Lower lobe of right lung (tissue), 2 donors: ENCODE measurements at regions not wholly inside any gene's neighbourhood (a gene's known extent, or its start where the extent isn't known, plus 50 kb on each side); places are given as distances from the start of the nearest gene placed in this dataset.
A peak's percentile ranks its signal among the peaks of the same experiment; 100 is the strongest.
"Not testable (repeated sequence)": the region's sequence is repeated elsewhere in the genome, so short reads cannot be mapped to it uniquely, and the experiment has no call there.

Experiments
- ATAC-seq, 2 donors: fragments of 200-7000 bp; cut with Tn5 transposase; one replicate each; pipeline ENCODE4 v1.9.1; 2020 to 2022; ENCODE audit warnings: mild to moderate bottlenecking in 2 of 2, moderate library complexity in 2 of 2
- DNase-seq: peaks from one replicate; pipeline ENCODE4 v3.0.0-alpha.2; 2020
- H3K27ac ChIP-seq: fragments of 200-600 bp; one replicate; pipeline ENCODE4 v1.8.0; 2022
- H3K27me3 ChIP-seq: fragments of 200-600 bp; one replicate; pipeline ENCODE4 v1.8.0; 2022; ENCODE audit warnings: low read depth
- H3K36me3 ChIP-seq: fragments of 200-600 bp; one replicate; pipeline ENCODE4 v1.8.0; 2022; ENCODE audit warnings: mild to moderate bottlenecking
- H3K4me1 ChIP-seq: fragments of 200-600 bp; one replicate; pipeline ENCODE4 v1.8.0; 2022
- H3K4me3 ChIP-seq: fragments of 200-600 bp; one replicate; pipeline ENCODE4 v1.8.0; 2022; ENCODE audit warnings: mild to moderate bottlenecking
- H3K9me3 ChIP-seq: fragments of 200-600 bp; one replicate; pipeline ENCODE4 v1.8.0; 2022
- intact Hi-C: fragments of 100-400 bp; cut with DNase I; formaldehyde crosslinking; loops from one replicate; pipeline ENCODE4 v1.11.0; 2022
- TF ChIP-seq, protein P1 (sequence below): fragments of 200-600 bp; IDR thresholded peaks from one replicate; pipeline ENCODE4 v1.8.0; 2022; ENCODE audit warnings: antibody characterized with exemption, mild to moderate bottlenecking
- donor health status: DM: no; HTN: yes; CAD: no; lungs with severe emphysema.

DNA sequence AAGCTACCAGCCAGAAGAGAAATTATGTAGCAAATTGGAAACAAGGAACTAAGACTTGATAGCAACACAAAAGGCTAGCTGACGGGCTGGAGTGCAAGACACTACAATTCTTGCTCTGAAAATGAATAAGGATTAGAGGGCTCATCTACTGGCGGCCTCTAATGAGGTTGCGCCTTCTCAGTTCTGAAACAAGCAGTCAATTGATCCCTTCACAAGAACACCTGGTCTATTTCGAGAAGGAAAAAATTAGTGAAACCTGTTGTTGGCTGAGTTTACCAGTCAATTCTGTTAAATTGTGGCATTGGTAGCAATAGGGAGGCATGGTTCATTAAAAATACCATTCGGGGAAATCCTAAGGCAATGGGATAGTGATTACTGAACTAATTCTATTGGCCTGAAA, 74.8 kb upstream of the JARID2 start:
- H3K27me3 ChIP-seq: no peaks in the 10 kb centered on the region
- DNase-seq: no peak
- H3K27ac ChIP-seq: no peak overlapping the region
- no peak overlapping the region for H3K4me3 ChIP-seq
- H3K9me3 ChIP-seq: no peaks in the 10 kb centered on the region
- TF ChIP-seq, protein P1, sequence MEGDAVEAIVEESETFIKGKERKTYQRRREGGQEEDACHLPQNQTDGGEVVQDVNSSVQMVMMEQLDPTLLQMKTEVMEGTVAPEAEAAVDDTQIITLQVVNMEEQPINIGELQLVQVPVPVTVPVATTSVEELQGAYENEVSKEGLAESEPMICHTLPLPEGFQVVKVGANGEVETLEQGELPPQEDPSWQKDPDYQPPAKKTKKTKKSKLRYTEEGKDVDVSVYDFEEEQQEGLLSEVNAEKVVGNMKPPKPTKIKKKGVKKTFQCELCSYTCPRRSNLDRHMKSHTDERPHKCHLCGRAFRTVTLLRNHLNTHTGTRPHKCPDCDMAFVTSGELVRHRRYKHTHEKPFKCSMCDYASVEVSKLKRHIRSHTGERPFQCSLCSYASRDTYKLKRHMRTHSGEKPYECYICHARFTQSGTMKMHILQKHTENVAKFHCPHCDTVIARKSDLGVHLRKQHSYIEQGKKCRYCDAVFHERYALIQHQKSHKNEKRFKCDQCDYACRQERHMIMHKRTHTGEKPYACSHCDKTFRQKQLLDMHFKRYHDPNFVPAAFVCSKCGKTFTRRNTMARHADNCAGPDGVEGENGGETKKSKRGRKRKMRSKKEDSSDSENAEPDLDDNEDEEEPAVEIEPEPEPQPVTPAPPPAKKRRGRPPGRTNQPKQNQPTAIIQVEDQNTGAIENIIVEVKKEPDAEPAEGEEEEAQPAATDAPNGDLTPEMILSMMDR: no peak
- no peaks in the 10 kb centered on the region for H3K4me1 ChIP-seq
- intact Hi-C loops: no loop called here
- no peak for ATAC-seq
- H3K36me3 ChIP-seq: no peaks in the 10 kb centered on the region

DNA sequence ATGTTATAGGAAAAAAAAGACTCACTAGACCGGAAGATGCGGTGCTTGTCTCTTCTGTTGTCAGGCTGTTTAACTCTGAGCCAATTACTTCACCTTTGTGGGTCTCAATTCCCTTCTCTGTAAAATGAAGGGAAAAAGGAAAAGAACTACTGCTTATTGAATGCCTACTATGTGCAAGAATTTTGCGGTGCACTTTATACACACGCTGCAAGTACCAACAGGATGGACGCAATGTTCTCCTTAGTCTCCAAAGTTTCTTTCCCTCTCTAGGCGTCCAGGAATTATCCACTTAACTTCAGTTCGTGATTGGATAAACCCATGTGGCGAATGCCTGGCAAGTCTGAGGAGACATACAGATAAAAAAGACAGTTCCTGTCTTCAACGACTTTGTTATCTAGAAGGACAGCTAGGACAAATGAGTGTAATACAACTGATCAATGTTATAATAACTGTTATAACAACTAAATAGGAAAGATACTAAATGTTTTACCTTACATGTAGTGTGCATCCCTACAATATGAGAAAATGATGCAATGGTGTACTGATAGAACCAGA, 69.0 kb upstream of the JARID2 start:
- Histone ChIP-seq H3K27me3 (no peaks in the 10 kb centered on the region), H3K9me3 (no peaks in the 10 kb centered on the region), H3K27ac (no peak overlapping the region), H3K36me3 (no peaks in the 10 kb centered on the region), H3K4me3 (no peak overlapping the region), H3K4me1 (no peaks in the 10 kb centered on the region)
- DNase-seq (no peak), ATAC-seq (no peak)
- intact Hi-C loops: no loop called here
- TF ChIP-seq, protein P1: no peak

DNA sequence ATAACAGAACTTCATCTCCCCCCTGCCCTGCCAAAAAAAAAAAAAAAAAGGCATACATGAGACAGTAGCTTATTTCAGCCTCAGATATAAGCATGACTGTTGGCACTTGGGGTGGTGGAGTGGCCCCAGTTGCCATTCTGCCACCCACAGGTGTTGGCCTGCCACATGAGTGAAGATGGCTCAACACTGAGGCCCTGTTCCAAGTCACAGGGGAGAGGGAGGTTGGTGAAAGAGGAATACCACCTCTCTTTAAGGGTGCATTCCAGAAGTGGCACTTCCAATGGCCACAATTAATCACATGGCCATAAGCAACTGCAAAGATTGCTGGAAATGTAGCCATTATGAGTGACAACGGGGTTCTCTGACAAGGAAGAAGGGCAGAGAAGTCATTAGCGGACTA, 61.9 kb upstream of the JARID2 start:
- Histone ChIP-seq H3K9me3 (no peaks in the 10 kb centered on the region), H3K4me1 (no peaks in the 10 kb centered on the region), H3K27me3 (no peaks in the 10 kb centered on the region), H3K27ac (no peak overlapping the region), H3K36me3 (no peaks in the 10 kb centered on the region), H3K4me3 (no peak overlapping the region)
- TF ChIP-seq, protein P1: no peak
- intact Hi-C loops: no loop called here
- no peak for DNase-seq
- no peak for ATAC-seq

GRCh38 chr6:15184441-15184861, 61.4 kb upstream of the JARID2 start:
- Histone ChIP-seq H3K27me3 (no peaks in the 10 kb centered on the region), H3K4me3 (no peak overlapping the region), H3K4me1 (no peaks in the 10 kb centered on the region), H3K9me3 (no peaks in the 10 kb centered on the region), H3K36me3 (no peaks in the 10 kb centered on the region), H3K27ac (no peak overlapping the region)
- TF ChIP-seq, protein P1: no peak
- intact Hi-C loops: no loop called here
- ATAC-seq (no peak), DNase-seq (no peak)

DNA sequence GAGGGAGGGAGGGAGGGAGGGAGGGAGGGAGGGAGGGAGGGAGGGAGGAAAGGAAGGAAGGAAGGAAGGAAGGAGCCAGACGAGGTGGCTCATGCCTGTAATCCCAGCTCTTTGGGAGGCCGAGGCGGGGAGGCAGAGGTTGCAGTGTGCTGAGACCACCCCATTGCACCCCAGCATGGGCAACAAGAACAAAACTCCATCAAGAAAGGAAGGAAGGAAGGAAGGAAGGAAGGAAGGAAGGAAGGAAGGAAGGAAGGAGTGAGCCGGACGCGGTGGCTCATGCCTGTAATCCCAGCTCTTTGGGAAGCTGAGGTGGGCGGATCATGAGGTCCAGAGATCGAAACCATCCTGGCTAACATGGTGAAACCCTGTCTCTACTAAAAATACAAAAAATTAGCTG, 60.8 kb upstream of the JARID2 start:
- H3K27me3 ChIP-seq, intact Hi-C loops, H3K36me3 ChIP-seq, ATAC-seq, DNase-seq, H3K4me1 ChIP-seq, H3K9me3 ChIP-seq, H3K4me3 ChIP-seq, H3K27ac ChIP-seq: not testable (repeated sequence)

- H3K4me3 ChIP-seq, intact Hi-C loops, H3K9me3 ChIP-seq, H3K27ac ChIP-seq, H3K36me3 ChIP-seq, H3K4me1 ChIP-seq, ATAC-seq, H3K27me3 ChIP-seq: not testable (repeated sequence)
- peak; percentile 80 for DNase-seq
Observed at GRCh38 chr6:15193451-15193850, 52.4 kb upstream of the JARID2 start.

- peaks cover 7% of the 10 kb centered on the region for H3K4me1 ChIP-seq
- TF ChIP-seq, protein P1: no peak
- peak; percentile 59 to 72 for ATAC-seq
- intact Hi-C loops: no loop called here
- DNase-seq: no peak
- H3K36me3 ChIP-seq: no peaks in the 10 kb centered on the region
- H3K27me3 ChIP-seq: no peaks in the 10 kb centered on the region
- no peaks in the 10 kb centered on the region for H3K9me3 ChIP-seq
- no peak overlapping the region for H3K27ac ChIP-seq
- no peak overlapping the region for H3K4me3 ChIP-seq
Observed at GRCh38 chr6:15194453-15194852, 51.4 kb upstream of the JARID2 start.
